ENCODE measurements at regions not wholly inside any gene's neighbourhood (a gene's known extent, or its start where the extent isn't known, plus 50 kb on each side); places are given as distances from the start of the nearest gene placed in this dataset.

DNA sequence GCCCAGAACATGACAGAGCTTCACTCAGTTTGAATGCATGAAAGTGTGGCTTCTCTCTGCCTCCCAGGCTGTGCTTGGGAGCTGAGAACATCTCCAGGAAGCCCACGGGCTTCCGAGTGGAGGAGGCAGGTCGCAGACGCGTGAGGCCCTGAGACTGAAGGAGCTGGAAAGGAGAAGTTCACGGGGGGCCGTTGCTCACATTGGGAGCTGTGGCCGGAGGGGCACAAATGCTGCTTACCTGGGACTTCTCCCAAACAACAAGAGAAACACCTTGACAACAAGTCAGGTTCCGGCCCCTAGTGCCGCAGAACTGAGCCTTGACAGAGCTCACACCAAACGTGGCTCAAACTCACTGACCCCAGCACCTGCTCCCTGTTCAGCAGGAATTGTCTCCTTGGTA, 207.0 kb downstream of the BRD1 start:
- no peak for DNase-seq

- no peak for DNase-seq
Observed at GRCh38 chr22:49620003-49620556, 207.6 kb downstream of the BRD1 start.

- DNase-seq = no peak
Observed at GRCh38 chr22:49619301-49619700, 208.4 kb downstream of the BRD1 start.

- no peak for DNase-seq
Observed at GRCh38 chr22:49618677-49618953, 209.1 kb downstream of the BRD1 start.

DNA sequence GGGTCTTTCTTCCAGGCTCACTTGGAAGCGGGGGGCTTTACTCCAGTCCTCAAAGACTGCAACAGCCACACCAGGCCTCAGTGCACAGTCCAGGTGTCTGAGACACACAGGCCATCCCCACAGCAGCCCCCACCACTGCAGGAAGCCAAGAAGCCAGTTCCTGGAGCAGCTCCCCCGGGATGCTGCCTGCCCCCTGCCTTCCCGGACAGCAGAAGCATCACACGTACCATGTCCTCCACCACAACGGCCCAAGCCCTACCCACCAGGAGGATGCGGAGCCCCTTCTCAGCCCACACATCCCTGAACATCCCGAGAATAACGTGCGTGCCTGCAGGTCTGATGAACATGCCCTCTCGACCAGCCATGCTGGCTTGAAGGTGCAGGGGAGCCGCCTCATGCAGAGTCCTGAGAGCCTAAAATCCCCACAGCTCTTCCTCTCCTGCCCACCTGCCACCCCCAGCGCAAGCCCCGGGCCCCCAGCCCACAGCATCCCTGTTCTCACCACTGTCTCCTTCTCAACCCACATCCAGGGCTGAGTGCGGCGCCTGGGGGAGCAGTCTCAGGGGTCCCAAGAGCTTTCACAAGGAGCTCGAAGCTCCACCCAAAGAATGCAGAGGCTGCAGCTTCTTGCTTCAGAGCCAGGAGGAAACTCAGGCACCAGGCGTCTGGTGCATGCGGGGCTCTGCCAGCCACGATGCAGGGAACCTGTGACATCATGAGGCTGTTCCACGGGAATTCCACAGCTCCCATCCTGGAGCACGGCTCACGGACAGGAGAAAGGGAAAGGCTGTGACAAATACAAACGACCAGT, 209.6 kb downstream of the BRD1 start:
- no peak for DNase-seq

DNA sequence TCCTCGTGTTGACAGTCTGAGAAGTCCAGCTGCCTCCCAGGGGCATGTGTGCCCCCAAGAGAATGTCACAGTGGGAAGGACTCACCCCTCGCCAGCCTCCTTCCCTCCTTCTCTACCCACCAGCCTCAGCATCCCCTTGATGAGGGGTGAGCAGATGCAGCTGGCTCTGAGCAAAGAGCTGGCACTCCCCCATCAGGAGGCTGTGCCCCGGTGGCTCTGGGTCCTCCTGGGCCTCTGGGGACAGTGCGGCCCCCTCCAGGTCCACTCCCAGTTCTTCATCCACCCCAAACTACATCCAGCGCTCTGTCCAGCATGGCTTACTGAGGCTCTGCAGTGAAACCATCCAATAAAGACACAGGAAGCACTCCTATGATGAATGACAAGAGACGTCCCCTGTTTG, 210.4 kb downstream of the BRD1 start:
- no peak for DNase-seq

DNA sequence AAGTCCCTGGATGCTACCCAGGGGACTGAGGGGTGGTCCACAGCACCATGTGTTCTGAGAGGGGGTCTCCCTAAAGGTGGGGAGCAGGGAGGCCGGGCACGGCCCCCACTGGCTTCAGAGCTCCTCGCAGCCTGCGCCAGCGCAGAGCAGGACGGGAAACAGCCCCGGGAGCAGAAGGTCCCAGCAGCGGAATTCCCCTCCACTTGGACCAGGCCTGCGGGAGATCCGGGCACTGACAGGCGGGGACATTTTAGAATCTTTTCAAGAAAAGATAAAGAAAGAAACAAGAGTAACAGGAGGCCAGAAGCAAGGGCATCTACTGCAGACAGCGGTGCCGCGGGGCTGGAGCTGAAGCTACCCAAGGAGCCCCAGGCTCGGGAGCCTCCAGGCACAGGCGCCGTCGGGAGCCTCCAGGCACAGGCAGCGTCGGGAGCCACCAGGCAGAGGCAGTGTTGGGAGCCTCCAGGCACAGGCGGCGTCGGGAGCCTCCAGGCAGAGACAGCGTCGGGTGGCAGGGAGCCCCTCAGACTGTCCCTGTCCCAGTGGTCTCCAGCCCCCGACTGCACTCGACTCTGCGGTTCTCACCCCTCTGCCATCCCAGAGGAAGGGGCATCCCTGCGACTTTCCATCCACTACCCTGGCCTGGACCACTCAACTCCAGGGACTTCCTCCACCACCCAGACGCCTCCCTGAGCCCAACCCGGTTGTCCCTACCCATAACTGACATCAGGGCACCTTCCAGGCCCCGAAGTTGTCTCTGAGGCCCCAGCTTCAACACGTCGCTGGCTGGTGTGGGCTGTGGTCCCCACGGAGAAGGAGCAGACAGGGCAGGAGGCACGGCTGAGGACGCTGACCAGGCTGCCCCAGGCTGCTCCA, 211.1 kb downstream of the BRD1 start:
- DNase-seq = no peak

GRCh38 chr22:49614966-49615965, 212.4 kb downstream of the BRD1 start:
- DNase-seq = no peak

DNA sequence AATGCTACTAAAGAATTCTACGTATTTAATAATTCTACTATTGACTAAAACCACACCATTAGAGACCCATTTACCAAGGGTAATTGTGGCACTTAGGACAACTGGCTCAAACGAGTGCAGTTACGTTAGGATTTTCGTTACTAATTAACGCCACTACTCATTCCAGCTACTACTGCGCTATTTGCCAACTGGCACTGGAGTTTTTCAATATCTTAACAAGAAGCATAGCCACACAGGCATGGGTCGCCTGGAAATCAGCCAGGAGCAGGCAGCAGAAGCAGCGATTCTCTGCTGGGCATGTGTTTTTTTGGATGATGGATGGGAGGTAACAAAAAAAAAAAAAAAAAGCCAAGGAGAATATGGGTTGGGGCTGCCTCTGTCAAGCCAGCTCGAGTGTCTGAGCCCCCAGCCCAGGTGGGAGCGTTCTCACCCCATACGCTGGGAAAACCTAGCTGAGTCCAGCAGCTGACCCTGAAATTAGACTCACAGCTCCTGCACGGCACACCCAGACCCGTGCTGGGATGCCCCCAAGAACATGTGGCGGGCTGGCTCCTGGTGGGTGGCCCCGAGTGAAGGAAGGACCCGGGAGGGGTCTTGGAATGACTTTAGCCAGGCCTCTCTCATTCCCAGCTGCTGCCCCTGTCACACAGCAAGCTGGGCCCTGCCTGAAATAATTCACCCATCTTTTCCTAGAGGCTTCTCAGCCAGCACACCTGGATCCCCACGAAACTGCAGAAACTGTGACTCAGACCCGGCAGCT, 214.0 kb downstream of the BRD1 start:
- DNase-seq = no peak

DNA sequence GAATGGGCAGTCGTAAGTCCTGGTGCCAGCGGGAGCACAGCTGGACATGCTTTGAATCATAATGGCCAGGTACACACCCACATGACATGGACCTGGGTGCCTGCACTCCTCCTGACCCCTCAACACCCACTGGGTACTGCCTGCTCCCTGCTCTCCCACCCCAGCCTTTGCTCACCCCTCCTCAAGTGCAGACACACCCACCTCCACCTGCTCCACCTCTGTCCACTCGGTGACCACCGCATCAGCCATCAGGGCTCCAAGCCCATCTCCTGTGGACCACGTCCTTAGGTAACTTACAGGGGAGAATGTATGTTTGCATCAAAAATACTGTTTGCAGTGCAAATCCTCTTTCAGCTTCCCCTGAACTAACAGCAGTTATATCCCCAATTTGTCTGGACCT, 214.6 kb downstream of the BRD1 start:
- DNase-seq = no peak

GRCh38 chr22:49609207-49609876, 218.3 kb downstream of the BRD1 start:
- no peak for DNase-seq

DNA sequence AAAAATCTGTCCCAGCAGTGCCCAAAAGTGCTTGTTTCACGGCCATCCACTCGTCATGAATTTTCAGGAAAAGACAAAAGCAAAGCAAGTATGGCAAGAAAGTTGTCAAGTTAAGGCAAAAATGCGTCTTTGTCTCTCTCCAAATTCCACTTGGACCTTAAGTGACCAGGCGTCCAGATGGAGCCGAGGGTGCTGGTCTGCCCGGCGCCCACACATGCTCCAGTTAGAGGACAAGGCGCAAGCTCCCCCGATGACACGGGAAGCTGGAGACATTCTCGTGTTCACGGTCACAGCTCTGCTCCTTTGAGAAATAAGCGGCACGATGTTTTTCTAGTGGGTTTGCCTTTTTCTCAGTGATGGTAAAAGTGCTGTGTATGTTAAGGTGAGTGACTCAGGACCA, 219.0 kb downstream of the BRD1 start:
- no peak for DNase-seq

- no peak for DNase-seq
Observed at GRCh38 chr22:49608228-49608627, 219.4 kb downstream of the BRD1 start.

DNA sequence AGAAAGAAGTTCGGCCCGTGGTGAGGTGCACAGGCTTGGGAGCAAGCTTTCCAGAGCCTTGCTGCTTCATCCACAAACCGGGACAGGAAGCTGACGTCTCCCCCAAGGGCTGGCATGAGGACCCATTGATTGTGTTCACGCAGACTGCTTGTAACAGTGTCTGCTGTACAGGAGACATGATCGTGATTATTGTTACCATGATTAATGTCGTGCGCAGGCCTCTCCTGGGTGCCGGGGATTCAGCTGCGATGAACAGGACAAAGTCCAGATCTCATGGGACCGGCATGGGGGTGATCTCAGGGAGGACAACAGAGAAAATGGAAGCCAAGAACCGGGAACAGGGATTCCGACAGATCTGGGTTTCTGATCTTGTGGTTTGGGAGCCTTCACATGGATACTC, 219.9 kb downstream of the BRD1 start:
- DNase-seq = no peak

DNA sequence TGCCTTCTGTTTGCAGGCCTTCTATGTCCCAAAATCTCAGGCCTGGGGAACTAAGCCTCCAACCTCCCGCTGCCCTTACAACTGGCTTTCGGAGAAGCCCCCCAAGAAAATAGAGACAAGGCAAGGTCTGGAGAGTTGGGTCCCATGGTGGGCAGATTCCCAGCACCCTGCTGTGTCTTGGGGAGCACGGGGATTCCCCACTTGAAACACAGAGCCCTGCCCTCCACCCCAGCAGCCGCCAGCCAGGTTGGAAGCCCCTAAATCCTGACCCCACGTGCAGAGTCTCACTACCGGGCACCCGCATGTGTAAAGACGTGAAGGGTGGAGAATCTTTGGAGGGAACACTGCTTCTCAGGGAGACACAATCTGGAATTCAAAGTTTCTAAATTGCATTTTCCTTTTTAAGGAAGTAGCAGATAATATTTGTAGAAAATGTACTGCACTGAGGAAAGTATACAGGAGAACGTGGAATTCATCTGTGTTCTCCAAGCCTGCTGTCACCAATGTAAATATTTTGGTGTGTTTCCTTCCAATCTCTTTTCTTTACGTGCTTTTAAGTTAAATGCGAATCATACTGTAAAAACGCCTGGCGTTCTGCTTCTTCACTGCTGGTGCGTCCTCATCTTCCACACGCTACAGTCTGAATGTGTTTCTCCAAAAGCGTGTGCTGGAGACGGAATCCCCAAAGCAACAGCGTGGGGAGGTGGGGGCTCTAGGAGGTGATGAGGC, 220.9 kb downstream of the BRD1 start:
- no peak for DNase-seq

- DNase-seq = no peak
Observed at GRCh38 chr22:49604732-49605302, 222.9 kb downstream of the BRD1 start.

DNA sequence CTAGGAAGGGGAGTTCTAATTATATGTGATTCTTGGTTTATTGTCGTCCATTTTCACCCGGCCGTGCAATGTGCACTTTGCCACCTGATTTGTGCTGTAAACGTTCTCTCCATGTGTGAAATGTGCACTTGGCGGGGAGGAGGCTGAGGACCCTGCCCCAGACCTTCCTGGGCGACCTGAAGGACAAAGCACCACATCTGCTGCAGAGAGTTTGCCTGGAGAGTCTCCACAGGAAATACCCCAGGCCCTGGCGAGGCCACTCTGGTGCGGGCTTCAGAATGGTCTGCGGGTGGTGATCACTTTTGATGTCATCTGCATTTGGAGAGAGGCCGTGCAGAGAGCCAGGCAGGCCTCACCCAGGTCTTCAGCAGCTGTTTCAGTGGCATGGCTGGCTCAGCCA, 224.7 kb downstream of the BRD1 start:
- no peak for DNase-seq

- DNase-seq = no peak
Observed at GRCh38 chr22:49602481-49602880, 225.2 kb downstream of the BRD1 start.

DNA sequence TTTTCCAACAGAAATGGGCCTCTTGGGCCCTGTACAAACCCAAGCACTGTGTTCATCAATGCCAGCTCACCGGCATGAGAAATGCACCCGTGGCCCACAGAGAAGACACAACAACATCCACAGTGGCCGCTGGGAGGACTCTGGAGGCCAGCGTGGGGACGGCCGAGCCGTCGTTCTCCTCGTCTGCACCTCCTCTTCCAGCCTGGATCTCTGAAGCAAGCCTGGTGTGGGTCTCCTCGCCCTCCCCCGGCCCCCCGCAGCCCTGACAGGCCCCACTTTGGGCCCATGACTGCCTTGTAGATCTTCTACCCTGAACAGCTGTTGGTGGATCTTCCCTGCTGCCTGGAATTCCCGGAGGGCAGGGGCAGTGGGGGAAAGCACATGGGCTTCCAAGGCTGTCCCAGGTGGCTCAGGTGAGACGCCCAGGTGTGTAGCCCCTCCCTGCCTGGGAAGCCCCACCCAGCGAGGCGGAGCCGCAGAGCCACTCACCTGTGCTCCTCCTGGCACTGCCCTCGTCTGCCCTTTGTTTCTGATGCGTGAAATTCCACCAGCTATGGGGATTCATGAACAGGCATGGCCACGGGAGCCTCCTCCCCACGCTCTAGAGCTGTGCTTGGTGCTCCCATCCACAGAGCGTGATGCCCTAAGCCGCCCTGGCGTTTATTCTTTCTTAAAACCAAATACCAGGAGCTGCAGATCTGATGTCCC, 225.9 kb downstream of the BRD1 start:
- DNase-seq = no peak

All from CD4-positive, alpha-beta T cell treated with Interleukin-21 for 1 hour (primary cell).